ENCODE measurements at regions not wholly inside any gene's neighbourhood (a gene's known extent, or its start where the extent isn't known, plus 50 kb on each side); places are given as distances from the start of the nearest gene placed in this dataset.

GRCh38 chr6:23106951-23107350, 537.6 kb downstream of the HDGFL1 start:
- TF ChIP-seq, protein P1, sequence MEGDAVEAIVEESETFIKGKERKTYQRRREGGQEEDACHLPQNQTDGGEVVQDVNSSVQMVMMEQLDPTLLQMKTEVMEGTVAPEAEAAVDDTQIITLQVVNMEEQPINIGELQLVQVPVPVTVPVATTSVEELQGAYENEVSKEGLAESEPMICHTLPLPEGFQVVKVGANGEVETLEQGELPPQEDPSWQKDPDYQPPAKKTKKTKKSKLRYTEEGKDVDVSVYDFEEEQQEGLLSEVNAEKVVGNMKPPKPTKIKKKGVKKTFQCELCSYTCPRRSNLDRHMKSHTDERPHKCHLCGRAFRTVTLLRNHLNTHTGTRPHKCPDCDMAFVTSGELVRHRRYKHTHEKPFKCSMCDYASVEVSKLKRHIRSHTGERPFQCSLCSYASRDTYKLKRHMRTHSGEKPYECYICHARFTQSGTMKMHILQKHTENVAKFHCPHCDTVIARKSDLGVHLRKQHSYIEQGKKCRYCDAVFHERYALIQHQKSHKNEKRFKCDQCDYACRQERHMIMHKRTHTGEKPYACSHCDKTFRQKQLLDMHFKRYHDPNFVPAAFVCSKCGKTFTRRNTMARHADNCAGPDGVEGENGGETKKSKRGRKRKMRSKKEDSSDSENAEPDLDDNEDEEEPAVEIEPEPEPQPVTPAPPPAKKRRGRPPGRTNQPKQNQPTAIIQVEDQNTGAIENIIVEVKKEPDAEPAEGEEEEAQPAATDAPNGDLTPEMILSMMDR (IDR thresholded peaks at IDR 0.05): no peak
- TF ChIP-seq POLR2AphosphoS5 (IDR thresholded peaks at IDR 0.05) (no peak), EP300 (IDR thresholded peaks at IDR 0.05) (no peak)

Data from stomach (tissue), 4 donors.